Esophagus muscularis mucosa (tissue), 4 donors: ENCODE measurements at regions not wholly inside any gene's neighbourhood (a gene's known extent, or its start where the extent isn't known, plus 50 kb on each side); places are given as distances from the start of the nearest gene placed in this dataset.

ENCODE experiments used
- DNase-seq: peaks from one replicate; pipeline ENCODE4 v3.0.0-alpha.2; 2017; ENCODE audit errors: extremely low spot score
- H3K27ac ChIP-seq, 4 donors: fragments of 200-600 bp; sonication (generic); replicated peaks in 1 of 4; 1 replicate in 3 of 4; 2 replicates in 1 of 4; pipeline ENCODE4 v1.5.1; 2016 to 2019; ENCODE audit warnings: mild to moderate bottlenecking in 1 of 4
- H3K27me3 ChIP-seq, 4 donors: fragments of 200-600 bp; sonication (generic); one replicate each; pipeline versions ENCODE4 v1.5.1 to v1.6.0; 2016 to 2019
- H3K36me3 ChIP-seq, 4 donors: fragments of 200-600 bp; sonication (generic); one replicate each; pipeline ENCODE4 v1.5.1; 2016 to 2019
- H3K4me1 ChIP-seq, 4 donors: fragments of 200-600 bp; sonication (generic); one replicate each; pipeline ENCODE4 v1.5.1; 2016 to 2019
- H3K4me3 ChIP-seq, 4 donors: fragments of 200-600 bp; sonication (generic); 1 replicate in 2 of 4; 2 replicates in 2 of 4; pipeline ENCODE4 v1.5.1; 2016 to 2019; ENCODE audit warnings: mild to moderate bottlenecking in 4 of 4, moderate library complexity in 1 of 4
- H3K9me3 ChIP-seq, 4 donors: fragments of 200-600 bp; sonication (generic); 1 replicate in 3 of 4; 2 replicates in 1 of 4; pipeline ENCODE4 v1.5.1; 2016 to 2019
- EP300 ChIP-seq: sonication (generic); formaldehyde crosslinking; IDR thresholded peaks from one replicate; pipeline ENCODE4 v1.6.1; 2017; ENCODE audit warnings: antibody characterized with exemption
- POLR2A ChIP-seq: fragments of 450-650 bp; IDR thresholded peaks from one replicate; pipeline ENCODE4 v1.6.1; 2017; ENCODE audit warnings: antibody characterized with exemption, moderate library complexity, mild to moderate bottlenecking, low read depth
- POLR2AphosphoS5 ChIP-seq, 2 donors: sonication (generic); formaldehyde crosslinking; IDR thresholded peaks; one replicate each; pipeline ENCODE4 v1.6.1; 2017; ENCODE audit warnings: antibody characterized with exemption in 2 of 2
- WGBS: methylation state at CpG from one replicate; pipeline ENCODE4 v1.1.5; 2018; 5-methylcytosine and 5-hydroxymethylcytosine counted together
- intact Hi-C: fragments of 100-400 bp; cut with DNase I; formaldehyde crosslinking; loops from one replicate; pipeline ENCODE4 v1.15.1; 2023
- TF ChIP-seq, protein P1 (sequence below), 3 experiments: fragments of 200-600 bp in 2 of 3; fragments of 450-650 bp in 1 of 3; sonication (generic) in 2 of 3; IDR thresholded peaks; one replicate each; pipeline ENCODE4 v1.5.1; 2017 to 2019; ENCODE audit warnings: antibody characterized with exemption in 3 of 3, mild to moderate bottlenecking in 2 of 3, moderate library complexity in 1 of 3

DNA sequence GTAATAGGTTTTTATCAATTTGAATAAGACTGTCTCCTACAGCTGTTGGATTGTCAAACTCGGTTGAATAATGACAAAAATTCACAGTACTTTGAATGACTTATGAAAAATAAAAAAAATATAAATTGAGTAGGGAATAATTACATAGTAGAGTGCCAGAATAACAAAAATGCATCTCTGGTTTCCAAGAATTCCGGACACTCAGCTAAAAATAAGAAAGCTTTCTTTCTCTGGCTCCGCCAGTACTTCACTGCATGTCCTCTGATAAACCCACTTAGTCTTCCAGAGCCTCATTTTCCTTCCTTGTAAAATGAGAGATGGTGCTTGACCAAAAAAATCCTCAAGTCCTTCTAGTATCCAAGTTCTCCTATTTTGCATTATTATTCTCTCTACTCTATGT is 374.6 kb upstream of the LUZP2 start:
- TF ChIP-seq POLR2A (no peak), EP300 (no peak), POLR2AphosphoS5 (IDR thresholded peaks at IDR 0.05) (no peak)
- TF ChIP-seq, protein P1, sequence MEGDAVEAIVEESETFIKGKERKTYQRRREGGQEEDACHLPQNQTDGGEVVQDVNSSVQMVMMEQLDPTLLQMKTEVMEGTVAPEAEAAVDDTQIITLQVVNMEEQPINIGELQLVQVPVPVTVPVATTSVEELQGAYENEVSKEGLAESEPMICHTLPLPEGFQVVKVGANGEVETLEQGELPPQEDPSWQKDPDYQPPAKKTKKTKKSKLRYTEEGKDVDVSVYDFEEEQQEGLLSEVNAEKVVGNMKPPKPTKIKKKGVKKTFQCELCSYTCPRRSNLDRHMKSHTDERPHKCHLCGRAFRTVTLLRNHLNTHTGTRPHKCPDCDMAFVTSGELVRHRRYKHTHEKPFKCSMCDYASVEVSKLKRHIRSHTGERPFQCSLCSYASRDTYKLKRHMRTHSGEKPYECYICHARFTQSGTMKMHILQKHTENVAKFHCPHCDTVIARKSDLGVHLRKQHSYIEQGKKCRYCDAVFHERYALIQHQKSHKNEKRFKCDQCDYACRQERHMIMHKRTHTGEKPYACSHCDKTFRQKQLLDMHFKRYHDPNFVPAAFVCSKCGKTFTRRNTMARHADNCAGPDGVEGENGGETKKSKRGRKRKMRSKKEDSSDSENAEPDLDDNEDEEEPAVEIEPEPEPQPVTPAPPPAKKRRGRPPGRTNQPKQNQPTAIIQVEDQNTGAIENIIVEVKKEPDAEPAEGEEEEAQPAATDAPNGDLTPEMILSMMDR (IDR thresholded peaks at IDR 0.05), result no peak
- WGBS, result 42% methylated on average over 3 of the region's 3 CpGs
- intact Hi-C loops, result no loop called here

DNA sequence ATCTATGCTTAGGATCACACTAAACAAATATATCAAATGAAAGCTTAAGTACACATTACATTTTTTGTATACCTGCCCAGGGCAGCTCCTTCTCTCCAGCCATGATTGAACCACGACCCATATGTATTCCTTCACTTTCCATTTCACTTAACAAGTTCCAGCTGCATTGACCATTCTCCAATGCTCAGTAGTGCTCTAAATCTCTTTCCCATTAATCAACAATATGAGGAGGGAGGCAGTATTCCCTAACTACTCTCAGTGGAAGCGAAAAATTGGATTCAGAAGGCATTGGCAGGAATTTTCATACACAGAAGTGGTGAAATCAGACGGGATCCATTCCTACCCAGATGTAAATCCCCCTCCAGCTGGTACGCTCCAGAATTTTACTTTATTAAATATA is 372.0 kb upstream of the LUZP2 start:
- H3K27me3 ChIP-seq, result no peaks in the 10 kb centered on the region
- 67% methylated on average over 4 of the region's 4 CpGs for WGBS
- no peak for TF ChIP-seq EP300
- TF ChIP-seq, protein P1 (IDR thresholded peaks at IDR 0.05), result no peak
- TF ChIP-seq POLR2A, result no peak
- no peak for TF ChIP-seq POLR2AphosphoS5 (IDR thresholded peaks at IDR 0.05)
- H3K9me3 ChIP-seq, result no peaks in the 10 kb centered on the region
- no peak overlapping the region for H3K4me3 ChIP-seq
- no peak overlapping the region for H3K27ac ChIP-seq
- no peak for DNase-seq
- H3K36me3 ChIP-seq, result no peaks in the 10 kb centered on the region
- no peaks in the 10 kb centered on the region for H3K4me1 ChIP-seq
- intact Hi-C loops, result no loop called here

More for the DNA sequence above, 374.6 kb upstream of the LUZP2 start:
- no peak for DNase-seq
- no peaks in the 10 kb centered on the region for H3K27me3 ChIP-seq
- no peaks in the 10 kb centered on the region for H3K4me1 ChIP-seq
- no peak overlapping the region for H3K4me3 ChIP-seq
- no peak overlapping the region for H3K27ac ChIP-seq
- H3K9me3 ChIP-seq, result no peaks in the 10 kb centered on the region
- H3K36me3 ChIP-seq, result no peaks in the 10 kb centered on the region

DNA sequence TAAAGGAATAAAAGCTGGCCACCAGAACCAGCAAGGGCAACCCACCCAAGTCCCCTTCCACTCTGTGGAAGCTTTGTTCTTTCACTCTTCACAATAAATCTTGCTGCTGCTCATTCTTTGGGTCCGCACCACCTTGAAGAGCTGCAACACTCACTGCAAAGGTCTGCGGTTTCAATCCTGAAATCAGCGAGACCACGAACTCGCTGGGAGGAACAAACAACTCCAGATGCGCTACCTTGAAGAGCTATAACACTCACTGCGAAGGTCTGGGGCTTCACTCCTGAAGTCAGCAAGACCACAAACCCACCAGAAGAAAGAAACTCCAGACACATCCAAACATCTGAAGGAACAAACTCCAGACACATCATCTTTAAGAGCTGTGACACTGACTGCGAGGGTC is 365.2 kb upstream of the LUZP2 start:
- TF ChIP-seq POLR2AphosphoS5 (IDR thresholded peaks at IDR 0.05) (no peak), POLR2A (no peak), EP300 (no peak)
- TF ChIP-seq, protein P1 (IDR thresholded peaks at IDR 0.05), result no peak
- DNase-seq, result no peak
- intact Hi-C loops, result no loop called here
- H3K27me3 ChIP-seq, result no peaks in the 10 kb centered on the region
- H3K9me3 ChIP-seq, result no peaks in the 10 kb centered on the region
- H3K4me3 ChIP-seq, result no peak overlapping the region
- no peak overlapping the region for H3K27ac ChIP-seq
- no peaks in the 10 kb centered on the region for H3K36me3 ChIP-seq
- WGBS, result 95% methylated on average over 8 of the region's 8 CpGs
- H3K4me1 ChIP-seq, result no peaks in the 10 kb centered on the region

DNA sequence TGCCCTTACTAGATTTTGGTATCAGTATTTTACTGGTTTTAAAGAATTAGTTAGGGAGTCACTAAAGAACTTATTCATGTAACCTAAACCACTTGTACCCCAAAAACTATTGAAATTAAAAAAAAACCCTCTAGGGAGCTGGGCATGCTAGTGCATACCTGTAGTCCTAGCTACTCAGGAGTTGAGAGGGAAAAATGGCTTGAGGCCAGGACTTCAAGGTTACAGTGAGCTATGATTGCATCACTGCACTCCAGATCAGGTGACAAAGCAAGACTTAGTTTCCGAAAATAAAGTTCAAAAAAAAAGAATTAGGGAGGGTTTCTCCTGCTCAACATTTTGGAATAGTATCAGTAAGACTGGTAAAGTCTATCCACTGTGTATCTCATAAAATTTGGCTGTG is 364.4 kb upstream of the LUZP2 start:
- Histone ChIP-seq H3K4me3 (no peak overlapping the region), H3K4me1 (no peaks in the 10 kb centered on the region), H3K9me3 (no peaks in the 10 kb centered on the region), H3K27ac (no peak overlapping the region), H3K36me3 (no peaks in the 10 kb centered on the region), H3K27me3 (no peaks in the 10 kb centered on the region)
- intact Hi-C loops, result no loop called here
- no peak for DNase-seq
- WGBS, result 81% methylated on average over 1 of the region's 1 CpG
- TF ChIP-seq POLR2AphosphoS5 (IDR thresholded peaks at IDR 0.05), result no peak
- TF ChIP-seq, protein P1 (IDR thresholded peaks at IDR 0.05), result no peak
- TF ChIP-seq POLR2A, result no peak
- no peak for TF ChIP-seq EP300

DNA sequence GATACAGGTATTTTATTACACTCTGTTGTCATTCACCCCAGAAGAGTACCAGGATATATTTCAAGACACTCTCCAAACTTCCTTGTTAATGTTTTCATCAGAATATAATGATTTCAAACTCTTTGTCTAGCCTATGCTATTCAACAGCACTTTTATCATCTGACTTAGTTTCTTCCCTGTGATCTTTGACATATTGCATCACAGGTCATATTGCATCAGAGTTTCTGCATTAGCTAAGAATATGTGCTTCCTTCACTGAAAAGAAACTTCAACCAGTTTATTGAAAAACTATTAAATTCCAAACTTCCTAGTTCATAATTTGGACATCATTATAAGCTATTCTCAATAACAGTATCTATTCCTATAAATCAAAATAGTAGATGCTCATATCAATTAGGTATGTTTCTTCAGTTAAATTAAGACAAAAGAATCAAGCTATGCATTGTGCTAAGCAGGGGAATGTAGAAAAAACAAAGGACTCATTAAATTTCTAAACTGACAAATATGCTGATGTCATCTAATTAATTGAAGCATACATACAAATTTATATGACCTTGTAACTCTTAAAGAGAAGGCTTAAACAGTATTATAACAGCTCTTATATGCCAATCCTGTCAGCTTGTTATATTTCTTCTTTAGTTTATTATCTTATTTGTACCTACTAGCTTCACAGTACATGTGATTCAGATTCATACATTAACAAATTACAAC is 361.8 kb upstream of the LUZP2 start:
- no peaks in the 10 kb centered on the region for H3K4me1 ChIP-seq
- H3K36me3 ChIP-seq, result no peaks in the 10 kb centered on the region
- intact Hi-C loops, result no loop called here
- TF ChIP-seq POLR2AphosphoS5 (IDR thresholded peaks at IDR 0.05) (no peak), POLR2A (no peak), EP300 (no peak)
- TF ChIP-seq, protein P1 (IDR thresholded peaks at IDR 0.05), result no peak
- no peak overlapping the region for H3K4me3 ChIP-seq
- no peaks in the 10 kb centered on the region for H3K27me3 ChIP-seq
- H3K27ac ChIP-seq, result no peak overlapping the region
- DNase-seq, result no peak
- no peaks in the 10 kb centered on the region for H3K9me3 ChIP-seq
